GM10248 (cell line): ENCODE measurements at regions not wholly inside any gene's neighbourhood (a gene's known extent, or its start where the extent isn't known, plus 50 kb on each side); places are given as distances from the start of the nearest gene placed in this dataset.

Experiments used
- CTCF ChIA-PET: fragments of 300-600 bp; sonication (Branson Sonifier 250); formaldehyde crosslinking; extraction: SDS; loops from one replicate; lab custom pipeline; 2021; ENCODE audit warnings: antibody characterized with exemption; lab: Yijun Ruan, JAX
- POLR2A ChIA-PET: fragments of 350-650 bp; sonication (Branson Sonifier 250); formaldehyde crosslinking; extraction: SDS; loops from one replicate; lab custom pipeline; 2020; ENCODE audit warnings: antibody characterized with exemption; lab: Yijun Ruan, JAX
- DNase-seq: peaks from one replicate; pipeline ENCODE4 v3.0.0; 2012; ENCODE audit errors: extremely low spot score
- TF ChIP-seq, protein P1 (sequence below): IDR thresholded peaks from 2 replicates; pipeline ENCODE4 v1.5.1; 2012; ENCODE audit warnings: mild to moderate bottlenecking, low read depth; ENCODE audit errors: extremely low read depth, missing control alignments, control extremely low read depth

DNA sequence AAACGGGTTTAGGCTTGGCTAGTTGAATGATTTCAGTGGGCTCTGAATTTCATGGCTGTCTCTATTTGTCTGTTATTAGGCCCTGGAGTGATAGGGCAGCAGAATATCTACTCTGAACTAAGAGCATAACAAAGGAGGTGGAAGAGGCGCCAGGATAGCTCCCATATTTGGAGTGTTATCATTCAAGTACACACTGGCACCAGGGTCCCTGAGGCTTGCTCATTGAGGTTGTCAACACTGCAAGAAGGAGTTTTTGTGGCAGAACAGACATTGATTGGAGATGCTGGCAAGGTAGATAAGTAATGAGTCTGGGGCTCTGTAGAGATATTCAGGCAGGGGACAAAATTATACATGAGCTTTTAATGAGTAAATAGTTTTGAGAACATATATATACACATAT lies 1748.4 kb downstream of the MRPL39 start:
- DNase-seq: no peak
- ChIA-PET CTCF (no interaction called here), POLR2A (no interaction called here)
- TF ChIP-seq, protein P1, sequence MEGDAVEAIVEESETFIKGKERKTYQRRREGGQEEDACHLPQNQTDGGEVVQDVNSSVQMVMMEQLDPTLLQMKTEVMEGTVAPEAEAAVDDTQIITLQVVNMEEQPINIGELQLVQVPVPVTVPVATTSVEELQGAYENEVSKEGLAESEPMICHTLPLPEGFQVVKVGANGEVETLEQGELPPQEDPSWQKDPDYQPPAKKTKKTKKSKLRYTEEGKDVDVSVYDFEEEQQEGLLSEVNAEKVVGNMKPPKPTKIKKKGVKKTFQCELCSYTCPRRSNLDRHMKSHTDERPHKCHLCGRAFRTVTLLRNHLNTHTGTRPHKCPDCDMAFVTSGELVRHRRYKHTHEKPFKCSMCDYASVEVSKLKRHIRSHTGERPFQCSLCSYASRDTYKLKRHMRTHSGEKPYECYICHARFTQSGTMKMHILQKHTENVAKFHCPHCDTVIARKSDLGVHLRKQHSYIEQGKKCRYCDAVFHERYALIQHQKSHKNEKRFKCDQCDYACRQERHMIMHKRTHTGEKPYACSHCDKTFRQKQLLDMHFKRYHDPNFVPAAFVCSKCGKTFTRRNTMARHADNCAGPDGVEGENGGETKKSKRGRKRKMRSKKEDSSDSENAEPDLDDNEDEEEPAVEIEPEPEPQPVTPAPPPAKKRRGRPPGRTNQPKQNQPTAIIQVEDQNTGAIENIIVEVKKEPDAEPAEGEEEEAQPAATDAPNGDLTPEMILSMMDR: no peak

GRCh38 chr21:23853796-23854379 lies 1753.4 kb downstream of the MRPL39 start:
- TF ChIP-seq, protein P1: peak; percentile 35
- ChIA-PET CTCF (no interaction called here), POLR2A (no interaction called here)
- DNase-seq: peak; percentile 20

GRCh38 chr21:23837564-23837963 lies 1769.7 kb downstream of the MRPL39 start:
- DNase-seq: no peak
- ChIA-PET CTCF (no interaction called here), POLR2A (no interaction called here)
- TF ChIP-seq, protein P1: no peak

- POLR2A ChIA-PET: no interaction called here
- TF ChIP-seq, protein P1: no peak
- DNase-seq: no peak
- CTCF ChIA-PET: no interaction called here
Measured at GRCh38 chr21:23822760-23823159, 1784.5 kb downstream of the MRPL39 start.

- no peak for DNase-seq
- CTCF ChIA-PET: no interaction called here
- POLR2A ChIA-PET: no interaction called here
- TF ChIP-seq, protein P1: no peak
Measured at GRCh38 chr21:23817337-23817736, 1789.9 kb downstream of the MRPL39 start.

DNA sequence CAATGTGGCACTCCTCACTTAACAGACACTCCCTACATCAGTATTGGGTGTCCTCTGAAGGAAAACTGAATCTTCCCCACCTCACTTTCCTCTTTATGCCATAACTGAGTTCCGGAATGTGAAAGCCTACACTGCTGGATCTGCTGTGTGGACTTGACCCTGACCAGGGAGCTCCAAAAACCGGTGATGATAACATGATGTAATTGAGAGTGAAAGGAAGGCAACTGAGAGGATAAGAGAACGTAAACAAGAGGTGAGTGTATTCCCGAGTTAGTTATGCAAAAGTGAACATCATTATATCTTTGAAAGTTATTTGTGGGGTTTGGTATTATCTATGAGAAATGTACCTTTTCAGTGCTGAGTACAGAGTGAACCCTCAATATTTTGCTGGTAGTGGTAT lies 1794.8 kb downstream of the MRPL39 start:
- CTCF ChIA-PET: no interaction called here
- TF ChIP-seq, protein P1: no peak
- POLR2A ChIA-PET: no interaction called here
- no peak for DNase-seq
